HEK293T (cell line): ENCODE measurements at regions not wholly inside any gene's neighbourhood (a gene's known extent, or its start where the extent isn't known, plus 50 kb on each side); places are given as distances from the start of the nearest gene placed in this dataset.

Experiments
- BHLHE40 ChIP-seq: fragments of 450-650 bp; IDR thresholded peaks from 2 replicates; pipeline ENCODE4 v1.6.1; 2016; ENCODE audit warnings: mild to moderate bottlenecking, moderate library complexity, borderline replicate concordance
- FOXM1 ChIP-seq: fragments of 450-650 bp; IDR thresholded peaks from 2 replicates; pipeline ENCODE4 v1.6.1; 2017; ENCODE audit warnings: mild to moderate bottlenecking, borderline replicate concordance
- HDGF ChIP-seq: fragments of 450-650 bp; IDR thresholded peaks from 2 replicates; pipeline ENCODE4 v1.6.1; 2017; ENCODE audit warnings: antibody characterized with exemption, borderline replicate concordance
- L3MBTL2 ChIP-seq: fragments of 450-650 bp; conservative IDR thresholded peaks from 2 replicates; pipeline ENCODE4 v1.6.1; 2016; ENCODE audit warnings: mild to moderate bottlenecking
- LEF1 ChIP-seq: fragments of 450-650 bp; IDR thresholded peaks from 2 replicates; pipeline ENCODE4 v1.6.1; 2017; ENCODE audit warnings: mild to moderate bottlenecking, borderline replicate concordance
- SP1 ChIP-seq: fragments of 450-650 bp; IDR thresholded peaks from 2 replicates; pipeline ENCODE4 v1.6.1; 2017
- SUZ12 ChIP-seq: fragments of 450-650 bp; IDR thresholded peaks from 2 replicates; pipeline ENCODE4 v1.6.1; 2016; ENCODE audit warnings: mild to moderate bottlenecking

GRCh38 chr1:60600532-60600931 lies 481.8 kb upstream of the NFIA start:
- no peak for TF ChIP-seq HDGF
- TF ChIP-seq L3MBTL2 = no peak
- TF ChIP-seq BHLHE40 = no peak
- no peak for TF ChIP-seq LEF1
- TF ChIP-seq FOXM1 = no peak
- no peak for TF ChIP-seq SP1
- no peak for TF ChIP-seq SUZ12
